IPS-15b (cell line): ENCODE measurements at regions not wholly inside any gene's neighbourhood (a gene's known extent, or its start where the extent isn't known, plus 50 kb on each side); places are given as distances from the start of the nearest gene placed in this dataset.
"Not testable (repeated sequence)": the region's sequence is repeated elsewhere in the genome, so short reads cannot be mapped to it uniquely, and the experiment has no call there.

Experiments
- H3K27me3 ChIP-seq: one replicate; pipeline ENCODE4 v1.6.1; 2013; ENCODE audit warnings: low read length; ENCODE audit not compliant: control insufficient read depth, insufficient read depth
- H3K36me3 ChIP-seq: one replicate; pipeline ENCODE4 v1.6.1; 2013; ENCODE audit warnings: low read length; ENCODE audit not compliant: control insufficient read depth, insufficient read depth
- H3K4me1 ChIP-seq: one replicate; pipeline ENCODE4 v1.6.1; 2013; ENCODE audit warnings: mild to moderate bottlenecking, low read length; ENCODE audit not compliant: control insufficient read depth, insufficient read depth
- H3K4me3 ChIP-seq: one replicate; pipeline ENCODE4 v1.5.1; 2013; ENCODE audit warnings: low read depth, low read length
- H3K9ac ChIP-seq: one replicate; pipeline ENCODE4 v1.6.1; 2013; ENCODE audit warnings: low read depth, mild to moderate bottlenecking, low read length
- H3K9me3 ChIP-seq: one replicate; pipeline ENCODE4 v1.6.1; 2013; ENCODE audit warnings: mild to moderate bottlenecking, low read length; ENCODE audit not compliant: control insufficient read depth, insufficient read depth

DNA sequence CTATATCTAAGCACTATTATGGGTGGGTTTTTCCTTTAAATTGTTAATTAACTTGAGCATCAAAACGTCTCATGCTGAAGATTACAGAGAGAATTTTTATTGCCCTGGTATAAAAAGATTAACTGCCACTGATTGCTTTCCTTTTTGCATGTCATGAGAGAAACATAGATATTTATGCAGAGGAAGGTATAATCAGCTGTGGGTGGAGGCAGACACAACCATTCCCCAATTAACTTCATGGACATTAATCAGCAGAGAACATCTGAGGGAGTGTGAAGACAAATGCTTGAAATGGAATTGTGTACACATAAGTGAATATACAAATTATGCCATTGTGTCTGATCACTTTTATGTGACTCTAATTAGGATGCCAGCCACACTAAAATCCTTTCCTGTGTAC lies 115.2 kb upstream of the CPHXL start:
- Histone ChIP-seq H3K9ac (no peak overlapping the region), H3K4me3 (no peak overlapping the region), H3K27me3 (peaks cover 81% of the 10 kb centered on the region), H3K36me3 (no peaks in the 10 kb centered on the region), H3K9me3 (no peaks in the 10 kb centered on the region), H3K4me1 (no peaks in the 10 kb centered on the region)

DNA sequence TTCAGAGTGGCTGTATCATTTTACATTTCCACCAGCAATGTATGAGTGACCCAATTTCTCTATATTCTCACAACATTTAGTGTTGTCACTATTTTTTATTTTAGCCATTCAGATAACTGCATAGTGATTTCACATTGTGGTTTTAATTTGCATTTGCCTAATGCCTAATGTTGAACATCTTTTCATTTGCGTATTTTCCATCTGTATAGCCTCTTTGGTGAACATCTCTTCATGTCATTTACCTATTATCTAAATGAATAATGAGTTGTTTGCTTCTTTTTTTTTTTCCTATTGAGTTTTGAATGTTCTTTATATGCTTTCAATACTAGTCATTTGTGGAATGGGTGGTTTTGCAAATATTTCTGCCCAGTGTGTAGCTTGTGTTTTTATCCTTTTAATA lies 120.9 kb upstream of the CPHXL start:
- Histone ChIP-seq H3K4me3 (no peak overlapping the region), H3K27me3 (peaks cover 27% of the 10 kb centered on the region), H3K9me3 (no peaks in the 10 kb centered on the region), H3K9ac (no peak overlapping the region), H3K36me3 (no peaks in the 10 kb centered on the region), H3K4me1 (no peaks in the 10 kb centered on the region)

DNA sequence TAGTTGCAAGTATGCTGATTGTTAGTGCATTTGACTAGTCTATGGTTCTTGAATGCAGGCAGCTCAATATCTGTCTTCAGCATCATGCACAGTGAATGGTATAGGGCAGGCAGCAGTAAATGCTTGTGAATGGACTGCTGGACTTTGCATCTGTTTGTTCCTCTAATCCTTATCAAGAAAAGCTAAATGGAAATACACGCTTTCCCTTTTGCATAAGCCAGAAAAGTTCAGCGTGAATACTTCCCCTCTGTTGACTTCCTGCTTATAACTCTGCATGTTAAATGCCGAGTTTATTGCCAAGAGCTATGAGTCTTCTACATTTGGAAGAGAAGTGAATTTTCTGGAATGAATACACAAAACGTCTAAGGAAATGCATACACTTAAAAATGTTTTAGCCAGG lies 127.9 kb upstream of the CPHXL start:
- Histone ChIP-seq H3K4me1 (no peaks in the 10 kb centered on the region), H3K4me3 (no peak overlapping the region), H3K9me3 (no peaks in the 10 kb centered on the region), H3K36me3 (no peaks in the 10 kb centered on the region), H3K9ac (no peak overlapping the region), H3K27me3 (no peaks in the 10 kb centered on the region)

DNA sequence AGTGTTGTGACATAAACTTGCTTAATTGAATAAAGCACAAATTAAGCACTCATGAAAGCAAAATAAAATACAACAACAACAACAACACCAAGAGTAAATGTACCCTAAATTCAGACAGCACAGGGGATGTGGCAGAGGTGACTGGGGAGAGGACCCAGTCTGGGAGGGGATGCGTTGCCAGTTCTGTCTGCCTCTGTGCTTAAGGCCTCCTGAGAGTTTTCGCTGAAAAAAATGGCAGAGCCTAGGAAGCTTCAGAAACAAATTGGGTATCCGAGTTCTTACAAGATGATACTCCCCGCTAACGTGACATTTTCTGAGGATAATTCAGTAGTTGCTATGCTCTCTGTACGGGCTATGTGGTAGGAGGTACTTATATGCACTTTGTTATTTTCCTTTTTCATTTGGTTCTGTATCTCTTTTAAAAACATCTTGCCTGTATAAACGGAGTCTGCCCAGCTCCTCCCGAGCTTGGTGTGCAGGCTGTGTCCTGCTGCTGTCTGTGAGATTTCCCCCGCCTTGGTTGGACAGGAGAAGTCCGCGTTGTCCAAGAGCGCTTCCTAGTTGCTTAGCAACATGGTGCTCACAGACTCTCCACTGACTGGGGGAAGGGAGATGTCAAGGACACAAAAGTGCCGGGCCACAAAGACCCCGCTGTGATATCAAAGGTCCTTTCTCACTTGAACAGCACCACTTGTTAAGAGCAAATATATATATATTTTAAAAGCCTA lies 134.2 kb upstream of the CPHXL start:
- Histone ChIP-seq H3K36me3 (no peaks in the 10 kb centered on the region), H3K4me1 (no peaks in the 10 kb centered on the region)

DNA sequence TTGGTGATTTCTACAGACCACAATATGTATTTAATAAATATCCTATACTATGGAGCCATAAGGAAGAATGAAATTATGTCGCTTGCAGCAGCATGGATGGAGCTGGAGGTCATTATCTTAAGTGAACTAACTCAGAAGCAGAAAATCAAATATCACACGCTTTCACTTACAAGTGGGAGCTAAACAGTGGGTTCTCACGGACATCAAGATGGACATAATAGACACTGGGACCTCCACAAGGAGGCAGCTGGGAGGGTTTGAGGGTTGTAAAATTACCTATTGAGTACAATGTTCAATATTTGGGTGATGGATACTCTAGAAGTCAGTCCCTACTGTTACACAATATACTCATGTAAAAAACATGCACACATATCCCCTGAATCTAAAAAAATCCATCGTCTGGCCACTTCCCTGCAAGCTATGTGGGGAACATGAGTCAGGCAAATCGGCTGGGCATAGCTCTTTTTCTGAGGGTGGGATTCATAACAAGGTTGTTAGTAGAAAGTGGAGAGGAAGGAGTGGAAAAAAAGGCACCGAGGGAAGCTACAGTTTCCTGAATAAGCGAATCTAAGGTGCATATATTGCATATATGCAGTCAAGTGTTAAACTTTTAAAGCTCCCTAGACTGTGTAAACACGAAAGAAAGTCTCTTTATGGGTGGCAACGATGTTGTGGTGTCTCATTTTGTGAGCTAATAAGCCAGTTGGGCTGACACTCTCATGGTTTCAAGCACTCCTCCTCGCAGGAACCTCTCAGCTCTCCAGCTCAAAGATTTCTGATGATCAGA lies 135.2 kb upstream of the CPHXL start:
- Histone ChIP-seq H3K36me3 (no peaks in the 10 kb centered on the region), H3K4me1 (no peaks in the 10 kb centered on the region), H3K9ac (no peak overlapping the region), H3K9me3 (no peaks in the 10 kb centered on the region), H3K27me3 (no peaks in the 10 kb centered on the region), H3K4me3 (no peak overlapping the region)

More for the DNA sequence above, 134.2 kb upstream of the CPHXL start:
- no peaks in the 10 kb centered on the region for H3K9me3 ChIP-seq
- H3K27me3 ChIP-seq, result no peaks in the 10 kb centered on the region
- no peak overlapping the region for H3K9ac ChIP-seq
- no peak overlapping the region for H3K4me3 ChIP-seq

GRCh38 chr16:75862098-75862386 lies 135.8 kb upstream of the CPHXL start:
- Histone ChIP-seq H3K9me3 (no peaks in the 10 kb centered on the region), H3K9ac (no peak overlapping the region), H3K4me3 (no peak overlapping the region), H3K4me1 (no peaks in the 10 kb centered on the region), H3K36me3 (no peaks in the 10 kb centered on the region), H3K27me3 (no peaks in the 10 kb centered on the region)

DNA sequence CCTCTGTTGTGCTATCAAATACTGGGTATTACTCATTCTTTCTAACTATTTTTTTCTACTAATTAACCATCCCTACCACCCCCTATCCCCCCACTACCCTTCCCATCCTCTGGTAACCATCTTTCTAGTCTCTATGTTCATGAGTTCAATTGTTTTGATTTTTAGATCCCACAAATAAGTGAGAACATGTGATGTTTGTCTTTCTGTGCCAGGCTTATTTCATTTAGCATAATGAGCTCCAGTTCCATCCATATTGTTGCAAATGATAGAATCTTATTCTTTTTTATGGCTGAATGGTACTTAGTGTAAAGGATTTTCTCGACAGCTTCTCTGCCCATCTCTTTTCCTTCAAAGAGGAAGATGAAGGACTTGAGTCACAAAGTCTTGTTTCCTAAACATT lies 138.0 kb upstream of the CPHXL start:
- H3K27me3 ChIP-seq, result no peaks in the 10 kb centered on the region
- H3K36me3 ChIP-seq, result no peaks in the 10 kb centered on the region
- H3K4me3 ChIP-seq, result no peak overlapping the region
- no peak overlapping the region for H3K9ac ChIP-seq
- H3K4me1 ChIP-seq, result no peaks in the 10 kb centered on the region
- H3K9me3 ChIP-seq, result no peaks in the 10 kb centered on the region

GRCh38 chr16:75865736-75866135 lies 139.4 kb upstream of the CPHXL start:
- no peaks in the 10 kb centered on the region for H3K9me3 ChIP-seq
- H3K9ac ChIP-seq, result no peak overlapping the region
- H3K36me3 ChIP-seq, result no peaks in the 10 kb centered on the region
- H3K27me3 ChIP-seq, result no peaks in the 10 kb centered on the region
- no peaks in the 10 kb centered on the region for H3K4me1 ChIP-seq
- no peak overlapping the region for H3K4me3 ChIP-seq

DNA sequence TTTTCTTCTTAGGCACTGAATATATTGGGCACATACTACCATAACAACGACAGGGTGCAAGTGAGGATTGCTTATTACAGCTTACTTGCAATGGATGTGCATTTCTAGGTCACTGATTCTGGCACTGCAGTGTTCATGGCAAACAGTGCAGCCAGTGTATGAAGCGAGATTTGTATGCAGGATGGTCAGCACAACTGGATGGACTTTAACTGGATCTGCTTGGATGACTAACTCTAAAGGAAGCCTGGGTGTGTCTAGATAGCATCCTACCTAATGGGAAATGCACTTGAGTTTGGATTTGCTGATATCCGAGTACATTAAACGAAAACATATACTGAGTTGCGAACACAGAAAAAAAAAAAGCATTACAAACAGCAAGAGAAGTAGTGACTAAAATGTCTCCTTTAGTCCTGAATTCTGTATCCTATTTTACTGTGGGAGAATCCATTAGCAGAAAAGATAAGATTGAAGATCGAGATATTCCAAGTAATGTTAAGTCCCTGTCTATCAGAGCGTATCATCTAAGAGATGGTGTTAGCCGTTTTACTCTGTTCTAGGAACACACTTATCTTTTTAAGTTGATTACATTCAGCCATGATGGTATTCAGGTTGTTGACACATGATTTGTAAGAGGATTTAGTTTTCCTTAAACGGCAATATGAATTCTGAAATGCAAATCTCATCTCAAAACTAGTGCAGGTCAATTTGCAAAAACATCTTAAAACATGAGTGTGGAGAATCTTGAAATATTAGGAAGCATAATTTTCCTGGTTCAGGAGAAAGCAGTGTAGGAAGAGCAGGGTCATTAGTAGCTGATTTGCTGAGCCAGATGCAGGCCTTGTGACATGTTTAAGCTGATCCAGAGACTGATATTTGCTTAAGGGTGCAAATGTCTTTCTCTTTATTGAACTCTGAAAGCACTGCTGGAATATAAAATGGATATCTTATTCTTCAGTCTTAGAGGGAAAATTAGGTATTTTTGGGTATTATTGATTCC lies 142.6 kb upstream of the CPHXL start:
- no peak overlapping the region for H3K4me3 ChIP-seq
- no peaks in the 10 kb centered on the region for H3K36me3 ChIP-seq
- H3K9me3 ChIP-seq, result no peaks in the 10 kb centered on the region
- no peak overlapping the region for H3K9ac ChIP-seq
- H3K4me1 ChIP-seq, result no peaks in the 10 kb centered on the region
- H3K27me3 ChIP-seq, result no peaks in the 10 kb centered on the region

DNA sequence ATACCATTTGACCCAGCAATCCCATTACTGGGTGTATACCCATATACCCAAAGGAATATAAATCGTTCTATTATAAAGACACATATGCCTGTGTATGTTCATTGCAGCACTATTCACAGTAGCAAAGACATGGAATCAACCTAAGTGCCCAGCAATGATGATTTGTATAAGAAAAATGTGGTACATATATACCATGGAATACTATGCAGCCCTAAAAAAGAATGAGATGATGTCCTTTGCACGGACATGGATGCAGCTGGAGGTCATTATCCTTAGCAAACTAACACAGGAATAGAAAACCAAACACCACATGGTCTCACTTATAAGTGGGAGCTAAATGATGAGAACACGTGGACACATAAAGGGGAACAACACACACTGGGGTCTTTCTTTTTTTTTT lies 155.0 kb upstream of the CPHXL start:
- H3K4me3 ChIP-seq, H3K4me1 ChIP-seq, H3K36me3 ChIP-seq, H3K9me3 ChIP-seq, H3K9ac ChIP-seq, H3K27me3 ChIP-seq: not testable (repeated sequence)

GRCh38 chr16:75899163-75899562 lies 172.9 kb upstream of the CPHXL start:
- H3K9me3 ChIP-seq, result no peaks in the 10 kb centered on the region
- no peak overlapping the region for H3K4me3 ChIP-seq
- no peaks in the 10 kb centered on the region for H3K4me1 ChIP-seq
- no peak overlapping the region for H3K9ac ChIP-seq
- no peaks in the 10 kb centered on the region for H3K36me3 ChIP-seq
- no peaks in the 10 kb centered on the region for H3K27me3 ChIP-seq
